HUES48 (cell line): ENCODE measurements at regions not wholly inside any gene's neighbourhood (a gene's known extent, or its start where the extent isn't known, plus 50 kb on each side); places are given as distances from the start of the nearest gene placed in this dataset.

ENCODE experiments used
- H3K27ac ChIP-seq: one replicate; pipeline ENCODE4 v1.7.0; 2013; ENCODE audit warnings: low read depth, low read length, inconsistent platforms
- H3K27me3 ChIP-seq: 2 replicates; pipeline ENCODE4 v1.6.1; 2013; ENCODE audit warnings: mild to moderate bottlenecking, low read length; ENCODE audit not compliant: control insufficient read depth, insufficient read depth
- H3K36me3 ChIP-seq: 2 replicates; pipeline ENCODE4 v1.6.1; 2013; ENCODE audit warnings: low read length; ENCODE audit not compliant: control insufficient read depth, insufficient read depth
- H3K4me1 ChIP-seq: 2 replicates; pipeline ENCODE4 v1.6.1; 2013; ENCODE audit warnings: mild to moderate bottlenecking, low read length; ENCODE audit not compliant: control insufficient read depth, insufficient read depth
- H3K4me3 ChIP-seq: 2 replicates; pipeline ENCODE4 v1.5.1; 2013; ENCODE audit warnings: mild to moderate bottlenecking, low read depth, low read length
- H3K9ac ChIP-seq: 2 replicates; pipeline ENCODE4 v1.6.1; 2013; ENCODE audit warnings: mild to moderate bottlenecking, low read depth, low read length, moderate library complexity
- H3K9me3 ChIP-seq: 2 replicates; pipeline ENCODE4 v1.6.1; 2013; ENCODE audit warnings: low read length; ENCODE audit not compliant: control insufficient read depth, insufficient read depth

- H3K9me3 ChIP-seq, result no peaks in the 10 kb centered on the region
- no peak overlapping the region for H3K4me3 ChIP-seq
- H3K4me1 ChIP-seq, result peaks cover 10% of the 10 kb centered on the region
Measured at GRCh38 chr13:104847922-104848321, 1687.5 kb downstream of the EFNB2 start.

GRCh38 chr13:104843401-104843800, 1692.1 kb downstream of the EFNB2 start:
- Histone ChIP-seq H3K4me1 (peaks cover 8% of the 10 kb centered on the region; the same call in 1 of the 2 replicates), H3K36me3 (no peaks in the 10 kb centered on the region), H3K27me3 (no peaks in the 10 kb centered on the region), H3K9ac (no peak overlapping the region), H3K4me3 (no peak overlapping the region), H3K9me3 (no peaks in the 10 kb centered on the region), H3K27ac (no peak overlapping the region)

More at GRCh38 chr13:104847922-104848321, 1687.5 kb downstream of the EFNB2 start:
- no peak overlapping the region for H3K27ac ChIP-seq
- no peaks in the 10 kb centered on the region for H3K36me3 ChIP-seq
- H3K27me3 ChIP-seq, result no peaks in the 10 kb centered on the region
- no peak overlapping the region for H3K9ac ChIP-seq

GRCh38 chr13:104841110-104841509, 1694.4 kb downstream of the EFNB2 start:
- no peak overlapping the region for H3K4me3 ChIP-seq
- H3K4me1 ChIP-seq, result peaks cover 8% of the 10 kb centered on the region; the same call in 1 of the 2 replicates
- H3K9me3 ChIP-seq, result no peaks in the 10 kb centered on the region
- H3K27ac ChIP-seq, result no peak overlapping the region
- no peaks in the 10 kb centered on the region for H3K36me3 ChIP-seq
- no peaks in the 10 kb centered on the region for H3K27me3 ChIP-seq
- H3K9ac ChIP-seq, result no peak overlapping the region

- Histone ChIP-seq H3K9ac (no peak overlapping the region), H3K4me3 (no peak overlapping the region), H3K27ac (no peak overlapping the region)
Measured at GRCh38 chr13:104837756-104838155, 1697.7 kb downstream of the EFNB2 start.

GRCh38 chr13:104833221-104833620, 1702.2 kb downstream of the EFNB2 start:
- Histone ChIP-seq H3K9ac (no peak overlapping the region), H3K4me1 (0 out of 2 replicates have a peak, but pooled peaks cover 3% of the 10 kb centered on the region), H3K27ac (no peak overlapping the region), H3K9me3 (no peaks in the 10 kb centered on the region), H3K36me3 (no peaks in the 10 kb centered on the region), H3K27me3 (no peaks in the 10 kb centered on the region), H3K4me3 (no peak overlapping the region)

More at GRCh38 chr13:104837756-104838155, 1697.7 kb downstream of the EFNB2 start:
- Histone ChIP-seq H3K9me3 (no peaks in the 10 kb centered on the region), H3K4me1 (peaks cover 8% of the 10 kb centered on the region; the same call in 1 of the 2 replicates), H3K27me3 (no peaks in the 10 kb centered on the region), H3K36me3 (no peaks in the 10 kb centered on the region)

- 0 out of 2 replicates have a peak, but pooled peaks cover 3% of the 10 kb centered on the region for H3K4me1 ChIP-seq
- H3K4me3 ChIP-seq, result no peak overlapping the region
- H3K9ac ChIP-seq, result no peak overlapping the region
- no peaks in the 10 kb centered on the region for H3K27me3 ChIP-seq
- no peaks in the 10 kb centered on the region for H3K9me3 ChIP-seq
- no peaks in the 10 kb centered on the region for H3K36me3 ChIP-seq
- no peak overlapping the region for H3K27ac ChIP-seq
Measured at GRCh38 chr13:104832231-104832630, 1703.2 kb downstream of the EFNB2 start.

- H3K27ac ChIP-seq, result no peak overlapping the region
- H3K9me3 ChIP-seq, result no peaks in the 10 kb centered on the region
- H3K4me3 ChIP-seq, result no peak overlapping the region
- H3K36me3 ChIP-seq, result no peaks in the 10 kb centered on the region
- H3K4me1 ChIP-seq, result 0 out of 2 replicates have a peak, but pooled peaks cover 3% of the 10 kb centered on the region
- no peak overlapping the region for H3K9ac ChIP-seq
- no peaks in the 10 kb centered on the region for H3K27me3 ChIP-seq
Measured at GRCh38 chr13:104831831-104832230, 1703.6 kb downstream of the EFNB2 start.

- Histone ChIP-seq H3K9me3 (no peaks in the 10 kb centered on the region), H3K4me3 (no peak overlapping the region), H3K27ac (no peak overlapping the region), H3K4me1 (no peaks in the 10 kb centered on the region), H3K27me3 (no peaks in the 10 kb centered on the region), H3K9ac (no peak overlapping the region), H3K36me3 (no peaks in the 10 kb centered on the region)
Measured at GRCh38 chr13:104823709-104824108, 1711.8 kb downstream of the EFNB2 start.

GRCh38 chr13:104823071-104823470, 1712.4 kb downstream of the EFNB2 start:
- H3K9ac ChIP-seq, result no peak overlapping the region
- no peaks in the 10 kb centered on the region for H3K4me1 ChIP-seq
- H3K27me3 ChIP-seq, result no peaks in the 10 kb centered on the region
- H3K9me3 ChIP-seq, result no peaks in the 10 kb centered on the region
- no peak overlapping the region for H3K4me3 ChIP-seq
- H3K36me3 ChIP-seq, result no peaks in the 10 kb centered on the region
- no peak overlapping the region for H3K27ac ChIP-seq

GRCh38 chr13:104817271-104817670, 1718.2 kb downstream of the EFNB2 start:
- Histone ChIP-seq H3K9ac (no peak overlapping the region), H3K27ac (no peak overlapping the region), H3K36me3 (no peaks in the 10 kb centered on the region), H3K27me3 (no peaks in the 10 kb centered on the region), H3K4me1 (no peaks in the 10 kb centered on the region), H3K4me3 (no peak overlapping the region), H3K9me3 (no peaks in the 10 kb centered on the region)

- H3K4me3 ChIP-seq, result no peak overlapping the region
- no peak overlapping the region for H3K9ac ChIP-seq
- no peaks in the 10 kb centered on the region for H3K4me1 ChIP-seq
- no peaks in the 10 kb centered on the region for H3K9me3 ChIP-seq
- H3K27me3 ChIP-seq, result no peaks in the 10 kb centered on the region
- no peak overlapping the region for H3K27ac ChIP-seq
- no peaks in the 10 kb centered on the region for H3K36me3 ChIP-seq
Measured at GRCh38 chr13:104816726-104817125, 1718.7 kb downstream of the EFNB2 start.

- H3K36me3 ChIP-seq, result no peaks in the 10 kb centered on the region
- no peak overlapping the region for H3K27ac ChIP-seq
- H3K9me3 ChIP-seq, result no peaks in the 10 kb centered on the region
- no peaks in the 10 kb centered on the region for H3K27me3 ChIP-seq
- no peak overlapping the region for H3K4me3 ChIP-seq
- H3K9ac ChIP-seq, result no peak overlapping the region
- H3K4me1 ChIP-seq, result no peaks in the 10 kb centered on the region
Measured at GRCh38 chr13:104810242-104810641, 1725.2 kb downstream of the EFNB2 start.
